ENCODE measurements at regions not wholly inside any gene's neighbourhood (a gene's known extent, or its start where the extent isn't known, plus 50 kb on each side); places are given as distances from the start of the nearest gene placed in this dataset.
A peak's percentile ranks its signal among the peaks of the same experiment; 100 is the strongest.
"Not testable (repeated sequence)": the region's sequence is repeated elsewhere in the genome, so short reads cannot be mapped to it uniquely, and the experiment has no call there.

- DNase-seq = no peak
- WGBS (ENCODE audit: insufficient coverage) = 95% methylated on average over 2 of the region's 3 CpGs
- Mint-ChIP-seq H3K4me3 (no peak overlapping the region), H3K27me3 (ENCODE audit: low read depth in 2 of 2) (peaks cover 6 to 20% of the 10 kb centered on the region in 2 donors), H3K4me1 (no peaks in the 10 kb centered on the region), H3K9me3 (no peaks in the 10 kb centered on the region), H3K27ac (no peak overlapping the region), H3K36me3 (no peaks in the 10 kb centered on the region)
- no peak overlapping the region for H3K4me3 ChIP-seq (ENCODE audit: low read length)
- ATAC-seq = no peak
- intact Hi-C loops (cut with micrococcal nuclease) = no loop called here
- H3K9me3 ChIP-seq (ENCODE audit: control insufficient read depth, insufficient read depth, low read length) = no peaks in the 10 kb centered on the region
- H3K36me3 ChIP-seq (ENCODE audit: control insufficient read depth, insufficient read depth, low read length) = no peaks in the 10 kb centered on the region
- H3K4me1 ChIP-seq (ENCODE audit: control insufficient read depth, insufficient read depth, low read length) = no peaks in the 10 kb centered on the region
- no peak overlapping the region for H3K27ac ChIP-seq (ENCODE audit: low read length)
- no peaks in the 10 kb centered on the region for H3K27me3 ChIP-seq (ENCODE audit: control insufficient read depth, insufficient read depth, low read length)
- TF ChIP-seq CTCF (IDR thresholded peaks at IDR 0.05) = no peak
Measured at GRCh38 chr4:26060286-26060685, 146.3 kb downstream of the SMIM20 start.

- Mint-ChIP-seq H3K9me3 (no peaks in the 10 kb centered on the region), H3K36me3 (no peaks in the 10 kb centered on the region), H3K27ac (no peak overlapping the region), H3K4me1 (no peaks in the 10 kb centered on the region), H3K27me3 (ENCODE audit: low read depth in 2 of 2) (peaks cover 5 to 21% of the 10 kb centered on the region in 2 donors), H3K4me3 (no peak overlapping the region)
- WGBS (ENCODE audit: insufficient coverage) = 87% methylated on average over 7 of the region's 7 CpGs
- intact Hi-C loops (cut with micrococcal nuclease) = no loop called here
- DNase-seq (peak in 1 of 2 donors; percentile 47), ATAC-seq (peak; percentile 54 to 67 (median 64))
- Histone ChIP-seq H3K27ac (ENCODE audit: low read length) (no peak overlapping the region), H3K36me3 (ENCODE audit: control insufficient read depth, insufficient read depth, low read length) (no peaks in the 10 kb centered on the region), H3K9me3 (ENCODE audit: control insufficient read depth, insufficient read depth, low read length) (no peaks in the 10 kb centered on the region), H3K4me1 (ENCODE audit: control insufficient read depth, insufficient read depth, low read length) (no peaks in the 10 kb centered on the region), H3K4me3 (ENCODE audit: low read length) (no peak overlapping the region), H3K27me3 (ENCODE audit: control insufficient read depth, insufficient read depth, low read length) (no peaks in the 10 kb centered on the region)
- peak; percentile 13 for TF ChIP-seq CTCF (IDR thresholded peaks at IDR 0.05)
Measured at GRCh38 chr4:26061248-26061986, 147.4 kb downstream of the SMIM20 start.

- WGBS (ENCODE audit: insufficient coverage) = 94% methylated on average over 2 of the region's 2 CpGs
- Histone ChIP-seq H3K27me3 (ENCODE audit: control insufficient read depth, insufficient read depth, low read length) (no peaks in the 10 kb centered on the region), H3K4me3 (ENCODE audit: low read length) (no peak overlapping the region), H3K36me3 (ENCODE audit: control insufficient read depth, insufficient read depth, low read length) (no peaks in the 10 kb centered on the region), H3K9me3 (ENCODE audit: control insufficient read depth, insufficient read depth, low read length) (no peaks in the 10 kb centered on the region), H3K27ac (ENCODE audit: low read length) (no peak overlapping the region), H3K4me1 (ENCODE audit: control insufficient read depth, insufficient read depth, low read length) (no peaks in the 10 kb centered on the region)
- no peaks in the 10 kb centered on the region for H3K4me1 Mint-ChIP-seq
- no peaks in the 10 kb centered on the region for H3K9me3 Mint-ChIP-seq
- TF ChIP-seq CTCF (IDR thresholded peaks at IDR 0.05) = no peak
- intact Hi-C loops (cut with micrococcal nuclease) = no loop called here
- no peak for ATAC-seq
- no peak overlapping the region for H3K27ac Mint-ChIP-seq
- no peaks in the 10 kb centered on the region for H3K36me3 Mint-ChIP-seq
- DNase-seq = no peak
- H3K27me3 Mint-ChIP-seq (ENCODE audit: low read depth in 2 of 2) = peaks cover 6 to 27% of the 10 kb centered on the region in 2 donors
- no peak overlapping the region for H3K4me3 Mint-ChIP-seq
Measured at GRCh38 chr4:26062215-26062614, 148.2 kb downstream of the SMIM20 start.

- ATAC-seq; H3K27ac Mint-ChIP-seq; H3K27ac ChIP-seq (ENCODE audit: low read length); H3K27me3 ChIP-seq (ENCODE audit: control insufficient read depth, insufficient read depth, low read length); H3K4me1 Mint-ChIP-seq; H3K4me1 ChIP-seq (ENCODE audit: control insufficient read depth, insufficient read depth, low read length); H3K36me3 ChIP-seq (ENCODE audit: control insufficient read depth, insufficient read depth, low read length); intact Hi-C loops (cut with micrococcal nuclease); H3K4me3 Mint-ChIP-seq; H3K9me3 Mint-ChIP-seq; DNase-seq; H3K36me3 Mint-ChIP-seq; H3K4me3 ChIP-seq (ENCODE audit: low read length); H3K9me3 ChIP-seq (ENCODE audit: control insufficient read depth, insufficient read depth, low read length): not testable (repeated sequence)
- H3K27me3 Mint-ChIP-seq (ENCODE audit: low read depth in 2 of 2) = peaks cover 7 to 18% of the 10 kb centered on the region in 2 donors
- WGBS (ENCODE audit: insufficient coverage) = 96% methylated on average over 34 of the region's 34 CpGs
Measured at GRCh38 chr4:26064009-26064408, 150.0 kb downstream of the SMIM20 start.

Measured in natural killer cell (primary cell).